Ectodermal cell (in vitro differentiated cells): ENCODE measurements at regions not wholly inside any gene's neighbourhood (a gene's known extent, or its start where the extent isn't known, plus 50 kb on each side); places are given as distances from the start of the nearest gene placed in this dataset.

Experiments used
- H3K27ac ChIP-seq: 2 replicates; pipeline ENCODE4 v1.7.0; 2013; ENCODE audit warnings: mild to moderate bottlenecking, low read depth, low read length; ENCODE audit not compliant: insufficient read depth, poor library complexity, severe bottlenecking
- H3K27me3 ChIP-seq: 2 replicates; pipeline ENCODE4 v1.7.0; 2013; ENCODE audit warnings: mild to moderate bottlenecking, low read length; ENCODE audit not compliant: insufficient read depth, control insufficient read depth, poor library complexity, severe bottlenecking
- H3K36me3 ChIP-seq: one replicate; pipeline ENCODE4 v1.7.0; 2013; ENCODE audit warnings: low read length; ENCODE audit not compliant: control insufficient read depth, insufficient read depth
- H3K4me1 ChIP-seq: one replicate; pipeline ENCODE4 v1.7.0; 2013; ENCODE audit warnings: low read length; ENCODE audit not compliant: control insufficient read depth, insufficient read depth
- H3K4me3 ChIP-seq: 2 replicates; pipeline ENCODE4 v1.7.0; 2013; ENCODE audit warnings: low read depth, low read length, control low read depth; ENCODE audit not compliant: insufficient read depth
- H3K9me3 ChIP-seq: 2 replicates; pipeline ENCODE4 v1.7.0; 2013; ENCODE audit warnings: mild to moderate bottlenecking, low read length, moderate library complexity; ENCODE audit not compliant: control insufficient read depth
- WGBS, 2 experiments: methylation state at CpG; one replicate each; pipeline ENCODE4 v1.1.7; 2013; ENCODE audit warnings: missing lambda C conversion rate in 2 of 2; 5-methylcytosine and 5-hydroxymethylcytosine counted together

DNA sequence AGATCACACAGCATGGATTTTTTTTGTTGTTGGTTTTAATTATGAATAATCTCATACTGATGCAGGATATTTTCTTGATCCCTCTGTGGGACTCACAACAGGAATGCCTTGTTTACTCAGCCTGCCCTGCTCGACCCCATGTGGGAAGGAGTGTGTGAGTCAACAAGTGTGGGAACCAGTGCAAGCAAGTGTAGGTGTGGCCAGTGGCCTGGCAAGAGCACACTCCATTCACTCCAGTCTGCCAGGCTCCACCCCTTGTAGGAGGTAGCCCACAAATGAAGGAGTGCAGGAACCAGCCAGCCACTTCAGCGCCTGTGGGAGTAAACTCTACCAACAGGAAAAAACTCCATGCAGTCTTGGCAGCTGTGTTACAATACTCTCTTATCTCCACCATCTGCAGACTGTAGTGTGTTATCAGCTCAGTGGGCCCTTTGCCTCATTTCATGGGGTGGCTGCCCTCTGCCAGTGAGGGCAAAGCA is 393.6 kb downstream of the OTOL1 start:
- Histone ChIP-seq H3K4me1 (no peaks in the 10 kb centered on the region), H3K36me3 (no peaks in the 10 kb centered on the region), H3K9me3 (no peaks in the 10 kb centered on the region), H3K4me3 (no peak overlapping the region), H3K27me3 (no peaks in the 10 kb centered on the region), H3K27ac (no peak overlapping the region)
- WGBS, 2 experiments = 95 to 100% methylated on average over 2 of the region's 2 CpGs

DNA sequence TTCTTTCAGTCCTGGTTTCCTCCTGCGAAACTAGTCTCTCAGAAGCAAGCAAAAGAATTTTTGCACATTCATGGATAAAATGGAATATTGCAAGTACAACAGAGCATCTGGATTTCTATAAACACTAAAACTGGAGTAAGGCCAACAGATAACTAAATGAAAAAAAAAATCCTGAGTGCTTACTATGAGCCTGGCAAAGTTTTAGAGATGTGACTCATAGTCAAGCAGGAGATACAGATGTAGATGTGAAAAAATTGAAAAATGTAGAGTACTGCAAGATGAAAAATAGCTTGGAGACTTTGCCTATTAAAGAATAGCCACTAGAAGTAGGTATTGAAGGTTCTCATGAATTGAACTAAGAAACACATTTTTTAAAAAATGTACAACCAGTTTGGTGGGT is 397.4 kb downstream of the OTOL1 start:
- Histone ChIP-seq H3K27me3 (no peaks in the 10 kb centered on the region), H3K27ac (no peak overlapping the region), H3K4me1 (no peaks in the 10 kb centered on the region), H3K36me3 (no peaks in the 10 kb centered on the region), H3K9me3 (no peaks in the 10 kb centered on the region), H3K4me3 (no peak overlapping the region)
- WGBS, 2 experiments = 88% methylated on average over 1 of the region's 1 CpG; no CpG with 5 or more reads in 1 of the 2 experiments

DNA sequence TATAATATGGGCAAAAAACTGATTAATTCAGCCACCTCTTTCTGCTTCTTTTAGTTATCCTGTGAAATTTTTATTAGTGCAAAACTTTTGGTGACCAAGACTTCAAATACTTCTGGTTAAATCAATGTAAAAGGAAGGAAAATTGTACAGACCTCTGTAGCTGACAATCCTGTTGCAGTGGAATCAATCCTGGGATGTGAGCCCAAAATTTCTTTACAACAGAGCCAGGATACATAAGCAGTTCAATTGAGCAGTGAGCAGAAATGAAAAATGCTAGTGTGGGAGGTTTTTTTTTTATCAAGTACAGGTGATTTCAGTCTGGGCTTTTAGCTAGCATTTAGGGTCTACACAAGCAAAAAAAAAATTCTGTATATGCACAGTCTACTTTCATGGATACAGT is 398.0 kb downstream of the OTOL1 start:
- H3K4me3 ChIP-seq = no peak overlapping the region
- no peaks in the 10 kb centered on the region for H3K4me1 ChIP-seq
- no peaks in the 10 kb centered on the region for H3K36me3 ChIP-seq
- no peaks in the 10 kb centered on the region for H3K27me3 ChIP-seq
- no peaks in the 10 kb centered on the region for H3K9me3 ChIP-seq
- no peak overlapping the region for H3K27ac ChIP-seq

DNA sequence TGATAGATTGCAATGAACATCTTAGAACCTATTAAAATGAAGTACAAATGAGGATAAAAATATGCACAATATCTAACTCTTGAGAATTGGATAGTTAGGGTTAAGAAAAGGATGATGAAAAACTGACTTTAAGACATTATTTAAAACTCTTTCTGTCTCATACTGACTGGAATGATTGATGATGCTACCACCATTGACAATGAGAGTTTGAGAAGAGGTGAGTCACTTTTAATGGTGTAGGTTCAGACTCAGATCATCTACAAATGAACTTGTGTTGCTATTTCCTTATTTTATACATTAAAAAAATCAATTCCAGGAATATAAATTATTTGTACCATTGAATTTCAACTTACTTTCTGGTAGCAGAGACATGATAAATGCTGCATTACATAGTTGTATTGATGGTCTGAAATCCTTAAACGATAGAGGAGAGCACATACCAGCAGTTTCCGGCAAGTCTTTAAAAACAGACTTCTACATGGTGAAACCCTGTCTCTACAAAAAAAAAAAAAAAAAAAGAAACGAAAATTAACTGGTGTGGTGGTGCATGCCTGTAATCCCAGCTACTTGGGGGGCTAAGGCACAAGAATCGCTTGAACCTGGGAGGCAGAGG is 409.0 kb downstream of the OTOL1 start:
- 87 to 93% methylated on average over 4 of the region's 4 CpGs for WGBS, 2 experiments
- Histone ChIP-seq H3K4me1 (no peaks in the 10 kb centered on the region), H3K9me3 (no peaks in the 10 kb centered on the region)

DNA sequence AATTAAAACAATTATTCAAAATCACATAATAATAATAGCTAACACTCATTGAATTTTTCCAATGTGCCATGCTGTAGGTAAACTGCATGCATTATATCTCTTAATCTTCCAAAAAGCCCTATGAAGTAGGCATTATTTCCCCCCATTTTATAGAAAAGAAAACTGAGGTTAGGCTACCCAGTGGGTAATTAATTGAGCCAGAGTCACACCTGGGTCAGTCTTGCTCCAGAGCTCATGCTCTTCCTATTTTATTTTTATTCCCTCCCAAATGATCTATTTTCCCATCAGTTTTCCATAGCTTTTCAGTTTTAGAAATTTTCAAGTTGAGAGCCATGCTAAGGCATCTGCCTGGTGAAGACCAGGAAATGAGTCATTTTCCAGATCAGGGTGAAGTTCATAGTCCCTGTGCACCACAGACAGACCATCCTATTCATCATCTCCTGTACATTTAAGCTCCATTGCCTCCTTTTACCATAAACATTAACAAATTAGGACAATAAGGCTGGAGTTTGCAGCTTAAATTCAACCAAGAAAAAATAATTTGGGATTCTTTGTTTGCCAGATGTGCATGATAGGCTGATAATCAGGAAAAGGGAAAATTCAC is 417.3 kb downstream of the OTOL1 start:
- H3K27ac ChIP-seq = no peak overlapping the region

More for the DNA sequence above, 409.0 kb downstream of the OTOL1 start:
- H3K27me3 ChIP-seq = no peaks in the 10 kb centered on the region
- no peak overlapping the region for H3K27ac ChIP-seq
- no peak overlapping the region for H3K4me3 ChIP-seq
- no peaks in the 10 kb centered on the region for H3K36me3 ChIP-seq

DNA sequence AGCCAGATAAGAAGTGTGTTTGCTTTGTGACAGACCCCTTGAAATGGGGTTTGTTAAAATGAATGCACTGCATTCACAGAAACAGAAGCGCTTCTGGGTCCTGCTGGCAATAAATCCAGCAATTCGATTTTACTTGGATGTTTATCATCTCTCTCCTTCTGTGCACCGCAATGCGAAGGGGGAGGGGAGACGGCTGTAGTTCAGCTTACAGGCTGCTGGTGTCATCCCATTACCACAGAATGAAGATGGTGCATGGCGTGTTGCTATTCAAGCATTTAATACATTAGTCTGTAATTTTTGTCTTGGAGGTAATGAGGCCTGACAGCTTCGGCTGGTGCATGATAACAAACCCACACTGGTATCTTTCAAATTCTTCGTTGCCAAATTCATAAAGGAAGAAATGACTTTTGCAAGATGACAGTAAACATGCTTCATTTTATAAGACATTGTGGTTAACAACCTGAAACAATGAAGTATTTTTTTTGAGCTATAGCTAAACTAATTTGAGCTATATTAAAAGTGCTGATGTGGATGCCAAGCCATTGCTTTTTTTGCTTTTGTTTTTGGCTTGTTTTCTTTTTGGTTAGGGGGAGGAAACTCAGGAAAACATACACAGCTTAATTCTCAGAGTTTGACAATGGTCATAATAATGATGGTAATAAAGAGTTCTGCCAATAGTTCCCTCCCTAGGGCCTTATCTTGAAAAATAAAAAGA is 418.3 kb downstream of the OTOL1 start:
- 74 to 77% methylated on average over 7 to 8 of the region's 8 CpGs for WGBS, 2 experiments
- Histone ChIP-seq H3K36me3 (no peaks in the 10 kb centered on the region), H3K4me1 (no peaks in the 10 kb centered on the region), H3K27me3 (no peaks in the 10 kb centered on the region), H3K27ac (no peak overlapping the region), H3K9me3 (no peaks in the 10 kb centered on the region), H3K4me3 (no peak overlapping the region)

More for the DNA sequence above, 417.3 kb downstream of the OTOL1 start:
- H3K27me3 ChIP-seq = no peaks in the 10 kb centered on the region
- H3K4me3 ChIP-seq = no peak overlapping the region
- no peaks in the 10 kb centered on the region for H3K4me1 ChIP-seq
- no peaks in the 10 kb centered on the region for H3K36me3 ChIP-seq
- no peaks in the 10 kb centered on the region for H3K9me3 ChIP-seq

DNA sequence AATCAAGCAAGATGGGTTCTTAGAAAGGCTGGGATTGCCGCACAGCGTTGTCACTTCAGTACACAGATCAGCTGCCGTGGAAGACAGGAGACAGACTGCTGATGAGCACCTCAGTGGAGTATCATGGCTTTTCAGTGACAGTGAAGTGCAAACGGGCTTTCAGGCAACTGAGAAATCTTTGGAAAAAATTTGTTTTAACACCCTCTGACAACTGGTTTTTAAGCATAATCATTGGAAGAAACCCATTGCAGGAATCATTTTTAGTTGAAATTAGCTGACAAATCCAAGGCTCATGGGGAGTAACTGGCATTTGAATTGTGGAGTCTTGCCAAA is 418.8 kb downstream of the OTOL1 start:
- no peaks in the 10 kb centered on the region for H3K4me1 ChIP-seq
- no peak overlapping the region for H3K4me3 ChIP-seq

DNA sequence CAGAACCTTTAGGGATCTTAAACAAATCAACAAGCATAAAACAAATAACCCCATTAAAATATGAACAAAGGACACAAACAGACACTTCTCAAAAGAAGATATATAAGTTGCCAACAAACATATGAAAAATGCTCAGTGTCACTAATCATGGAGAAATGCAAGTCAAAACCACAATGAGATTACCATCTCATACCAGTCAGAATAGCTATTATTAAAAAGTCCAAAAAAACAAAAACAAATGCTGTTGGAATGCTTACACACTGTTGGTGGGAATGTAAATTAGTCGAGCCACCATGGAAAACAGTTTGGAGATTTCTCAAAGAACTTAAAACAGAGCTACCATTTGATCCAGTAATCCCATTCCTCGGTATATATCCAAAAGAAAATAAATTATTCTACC is 423.6 kb downstream of the OTOL1 start:
- H3K4me1 ChIP-seq = no peaks in the 10 kb centered on the region
- H3K27me3 ChIP-seq = no peaks in the 10 kb centered on the region
- no peak overlapping the region for H3K4me3 ChIP-seq
- 91 to 100% methylated on average over 2 of the region's 2 CpGs for WGBS, 2 experiments
- H3K27ac ChIP-seq = no peak overlapping the region
- H3K9me3 ChIP-seq = no peaks in the 10 kb centered on the region
- H3K36me3 ChIP-seq = no peaks in the 10 kb centered on the region

More for the DNA sequence above, 418.8 kb downstream of the OTOL1 start:
- no peak overlapping the region for H3K27ac ChIP-seq
- 91 to 95% methylated on average over 4 of the region's 4 CpGs for WGBS, 2 experiments
- H3K27me3 ChIP-seq = no peaks in the 10 kb centered on the region
- H3K9me3 ChIP-seq = no peaks in the 10 kb centered on the region
- no peaks in the 10 kb centered on the region for H3K36me3 ChIP-seq

DNA sequence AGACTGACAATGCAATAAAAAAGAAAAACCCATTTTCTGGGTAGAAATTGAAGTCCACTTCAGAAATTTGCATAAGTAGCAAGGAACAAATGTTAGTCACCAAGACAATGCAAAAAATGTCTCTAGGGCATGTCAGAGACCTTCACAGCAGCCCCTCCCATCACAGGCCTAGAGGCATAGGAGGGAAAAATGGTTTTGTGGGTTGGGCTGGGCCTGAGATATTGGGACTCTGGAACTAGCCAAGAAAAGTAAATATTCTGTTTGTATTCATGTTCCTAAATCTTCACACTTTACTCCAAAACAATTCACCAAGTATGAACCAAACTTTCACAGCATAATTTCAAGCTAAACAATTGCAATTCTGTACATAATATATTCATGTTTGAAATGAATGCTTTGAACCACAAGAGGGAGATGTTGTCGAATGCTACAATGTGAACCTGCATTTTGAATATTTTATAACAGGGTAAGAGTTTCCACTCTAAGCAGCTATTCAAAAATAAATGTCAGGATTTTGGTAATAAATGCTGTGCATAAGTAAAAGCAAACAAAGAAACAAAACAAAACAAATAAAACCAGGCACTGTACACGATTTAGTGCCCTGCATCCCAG is 429.2 kb downstream of the OTOL1 start:
- no peaks in the 10 kb centered on the region for H3K36me3 ChIP-seq
- H3K27me3 ChIP-seq = no peaks in the 10 kb centered on the region
- H3K9me3 ChIP-seq = peaks cover 2% of the 10 kb centered on the region
- no peak overlapping the region for H3K4me3 ChIP-seq
- no peak overlapping the region for H3K27ac ChIP-seq
- WGBS, 2 experiments = 86 to 92% methylated on average over 2 of the region's 2 CpGs
- H3K4me1 ChIP-seq = no peaks in the 10 kb centered on the region

DNA sequence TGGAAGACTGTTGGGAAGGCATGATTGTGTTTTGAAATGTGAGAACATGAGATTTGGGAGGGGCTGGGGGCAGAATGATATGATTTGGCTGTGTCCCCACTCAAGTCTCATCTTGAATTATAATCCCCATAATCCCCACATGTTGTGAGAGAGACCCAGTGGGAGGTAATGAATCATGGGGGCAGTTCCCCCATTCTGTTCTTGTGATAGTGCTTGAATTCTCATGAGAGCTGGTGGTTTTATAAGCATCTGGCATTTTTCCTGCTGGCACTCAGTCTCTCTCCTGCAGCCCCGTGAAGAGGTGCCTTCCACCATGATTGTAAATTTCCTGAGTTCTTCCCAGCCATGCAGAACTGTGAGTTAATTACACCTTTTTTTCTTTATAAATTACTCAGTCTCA is 430.5 kb downstream of the OTOL1 start:
- Histone ChIP-seq H3K27ac (no peak overlapping the region), H3K27me3 (no peaks in the 10 kb centered on the region), H3K4me3 (no peak overlapping the region), H3K4me1 (no peaks in the 10 kb centered on the region), H3K9me3 (peaks cover 2% of the 10 kb centered on the region), H3K36me3 (no peaks in the 10 kb centered on the region)
- 100% methylated on average over 1 of the region's 1 CpG for WGBS, 2 experiments
